ENCODE measurements at regions not wholly inside any gene's neighbourhood (a gene's known extent, or its start where the extent isn't known, plus 50 kb on each side); places are given as distances from the start of the nearest gene placed in this dataset.

DNA sequence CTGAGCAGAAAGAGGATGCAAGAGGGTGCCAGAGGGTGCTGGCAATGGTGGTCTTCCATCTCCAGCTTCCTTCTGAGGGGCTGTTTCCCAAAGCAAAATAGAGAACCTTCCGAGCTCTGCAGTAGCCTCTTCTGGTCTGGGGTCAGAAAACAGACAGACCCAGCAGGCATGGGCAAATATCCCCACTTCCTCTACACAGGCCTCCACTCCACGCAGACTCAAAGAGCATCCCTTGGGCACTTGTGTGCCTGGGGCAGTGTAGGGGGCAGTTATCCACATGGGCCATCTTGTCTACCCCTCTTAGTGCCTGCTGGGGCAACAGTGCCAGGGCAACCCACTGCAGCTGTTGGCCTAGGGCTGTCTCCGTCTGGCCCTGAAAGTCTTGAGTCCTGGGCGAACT lies 231.9 kb downstream of the TTC8 start:
- H3K27me3 ChIP-seq (ENCODE audit: control insufficient read depth in 2 of 2, insufficient read depth in 2 of 2, low read length in 2 of 2) = no peaks in the 10 kb centered on the region
- no peak overlapping the region for H3K4me3 ChIP-seq (replicated peaks in 1 of 3; ENCODE audit: low read depth in 2 of 3, low read length in 3 of 3)
- intact Hi-C loops (cut with micrococcal nuclease) = no loop called here
- no peaks in the 10 kb centered on the region for H3K79me2 ChIP-seq (ENCODE audit: insufficient read depth, low read length)
- DNase-seq = no peak
- Mint-ChIP-seq H3K36me3 (no peaks in the 10 kb centered on the region), H3K27ac (no peak overlapping the region), H3K4me1 (peaks cover 10% of the 10 kb centered on the region), H3K27me3 (ENCODE audit: low read depth in 3 of 3) (no peaks in the 10 kb centered on the region), H3K4me3 (no peak overlapping the region), H3K9me3 (peaks cover 2 to 16% (median 13%) of the 10 kb centered on the region in 7 donors)
- TF ChIP-seq, protein P1, sequence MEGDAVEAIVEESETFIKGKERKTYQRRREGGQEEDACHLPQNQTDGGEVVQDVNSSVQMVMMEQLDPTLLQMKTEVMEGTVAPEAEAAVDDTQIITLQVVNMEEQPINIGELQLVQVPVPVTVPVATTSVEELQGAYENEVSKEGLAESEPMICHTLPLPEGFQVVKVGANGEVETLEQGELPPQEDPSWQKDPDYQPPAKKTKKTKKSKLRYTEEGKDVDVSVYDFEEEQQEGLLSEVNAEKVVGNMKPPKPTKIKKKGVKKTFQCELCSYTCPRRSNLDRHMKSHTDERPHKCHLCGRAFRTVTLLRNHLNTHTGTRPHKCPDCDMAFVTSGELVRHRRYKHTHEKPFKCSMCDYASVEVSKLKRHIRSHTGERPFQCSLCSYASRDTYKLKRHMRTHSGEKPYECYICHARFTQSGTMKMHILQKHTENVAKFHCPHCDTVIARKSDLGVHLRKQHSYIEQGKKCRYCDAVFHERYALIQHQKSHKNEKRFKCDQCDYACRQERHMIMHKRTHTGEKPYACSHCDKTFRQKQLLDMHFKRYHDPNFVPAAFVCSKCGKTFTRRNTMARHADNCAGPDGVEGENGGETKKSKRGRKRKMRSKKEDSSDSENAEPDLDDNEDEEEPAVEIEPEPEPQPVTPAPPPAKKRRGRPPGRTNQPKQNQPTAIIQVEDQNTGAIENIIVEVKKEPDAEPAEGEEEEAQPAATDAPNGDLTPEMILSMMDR (IDR thresholded peaks at IDR 0.05) = no peak
- H2AFZ ChIP-seq (ENCODE audit: insufficient read depth, low read depth, low read length, poor library complexity, severe bottlenecking) = no peak overlapping the region
- H3K4me2 ChIP-seq (replicated peaks; ENCODE audit: extremely low read depth, low read length, poor library complexity, severe bottlenecking) = no peak overlapping the region
- peaks cover 0 to 11% of the 10 kb centered on the region in 2 donors for H3K4me1 ChIP-seq (ENCODE audit: control insufficient read depth in 1 of 2, insufficient read depth in 2 of 2, low read length in 2 of 2)
- no peaks in the 10 kb centered on the region for H4K20me1 ChIP-seq (ENCODE audit: insufficient read depth, low read length)
- peaks cover 0 to 5% of the 10 kb centered on the region in 2 donors for H3K9me3 ChIP-seq (replicated peaks in 1 of 2; ENCODE audit: control insufficient read depth in 1 of 2, insufficient read depth in 1 of 2, low read length in 2 of 2)
- 100% methylated on average over 2 of the region's 4 CpGs for WGBS (ENCODE audit: insufficient coverage)
- H3K36me3 ChIP-seq (replicated peaks in 1 of 2; ENCODE audit: control insufficient read depth in 1 of 2, insufficient read depth in 2 of 2, low read length in 2 of 2) = no peaks in the 10 kb centered on the region
- no peak overlapping the region for H3K27ac ChIP-seq (ENCODE audit: low read depth in 1 of 2, low read length in 2 of 2)
- no peak overlapping the region for H3K9ac ChIP-seq (ENCODE audit: insufficient read depth, low read length, poor library complexity, severe bottlenecking)

DNA sequence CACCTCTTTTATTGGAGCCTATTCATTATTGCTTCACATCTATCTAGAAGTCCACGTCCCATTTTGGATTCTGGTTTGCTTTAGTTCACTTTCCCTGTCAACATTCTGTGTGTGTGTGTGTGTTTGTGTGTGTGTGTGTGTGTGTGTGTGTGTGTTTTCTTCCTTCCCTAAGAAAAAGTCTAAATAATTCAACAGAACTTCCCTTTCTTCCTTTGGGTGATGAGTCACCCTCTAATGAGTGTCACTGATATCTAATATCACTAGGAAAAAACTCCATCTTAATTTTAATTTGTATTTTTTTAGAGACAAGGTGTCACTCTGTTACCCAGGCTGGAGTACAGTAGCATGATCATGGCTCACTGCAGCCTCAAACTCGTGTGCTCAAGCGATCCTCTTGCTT lies 234.2 kb downstream of the TTC8 start:
- Mint-ChIP-seq H3K4me1 (peaks cover 10% of the 10 kb centered on the region), H3K36me3 (no peaks in the 10 kb centered on the region), H3K9me3 (peaks cover 1 to 12% (median 6%) of the 10 kb centered on the region in 7 donors), H3K27me3 (ENCODE audit: low read depth in 3 of 3) (peaks cover 0 to 2% (median 0%) of the 10 kb centered on the region in 3 donors), H3K4me3 (no peak overlapping the region), H3K27ac (peak overlapping the region in 3 of 7 donors; percentile 50 to 85 (median 68))
- Histone ChIP-seq H3K27ac (ENCODE audit: low read depth in 1 of 2, low read length in 2 of 2) (peak overlapping the region in 1 of 2 donors; percentile 9), H2AFZ (ENCODE audit: insufficient read depth, low read depth, low read length, poor library complexity, severe bottlenecking) (no peak overlapping the region), H3K9ac (ENCODE audit: insufficient read depth, low read length, poor library complexity, severe bottlenecking) (no peak overlapping the region), H4K20me1 (ENCODE audit: insufficient read depth, low read length) (no peaks in the 10 kb centered on the region), H3K4me1 (ENCODE audit: control insufficient read depth in 1 of 2, insufficient read depth in 2 of 2, low read length in 2 of 2) (peaks cover 0 to 11% of the 10 kb centered on the region in 2 donors), H3K36me3 (replicated peaks in 1 of 2; ENCODE audit: control insufficient read depth in 1 of 2, insufficient read depth in 2 of 2, low read length in 2 of 2) (no peaks in the 10 kb centered on the region), H3K27me3 (ENCODE audit: control insufficient read depth in 2 of 2, insufficient read depth in 2 of 2, low read length in 2 of 2) (no peaks in the 10 kb centered on the region), H3K4me3 (replicated peaks in 1 of 3; ENCODE audit: low read depth in 2 of 3, low read length in 3 of 3) (no peak overlapping the region), H3K79me2 (ENCODE audit: insufficient read depth, low read length) (no peaks in the 10 kb centered on the region), H3K4me2 (replicated peaks; ENCODE audit: extremely low read depth, low read length, poor library complexity, severe bottlenecking) (no peak overlapping the region), H3K9me3 (replicated peaks in 1 of 2; ENCODE audit: control insufficient read depth in 1 of 2, insufficient read depth in 1 of 2, low read length in 2 of 2) (no peaks in the 10 kb centered on the region)
- intact Hi-C loops (cut with micrococcal nuclease) = no loop called here
- DNase-seq = peak; percentile 18 to 39 (median 21)
- 100% methylated on average over 1 of the region's 3 CpGs for WGBS (ENCODE audit: insufficient coverage)
- TF ChIP-seq, protein P1 (IDR thresholded peaks at IDR 0.05) = no peak
